ENCODE measurements at regions not wholly inside any gene's neighbourhood (a gene's known extent, or its start where the extent isn't known, plus 50 kb on each side); places are given as distances from the start of the nearest gene placed in this dataset.

DNA sequence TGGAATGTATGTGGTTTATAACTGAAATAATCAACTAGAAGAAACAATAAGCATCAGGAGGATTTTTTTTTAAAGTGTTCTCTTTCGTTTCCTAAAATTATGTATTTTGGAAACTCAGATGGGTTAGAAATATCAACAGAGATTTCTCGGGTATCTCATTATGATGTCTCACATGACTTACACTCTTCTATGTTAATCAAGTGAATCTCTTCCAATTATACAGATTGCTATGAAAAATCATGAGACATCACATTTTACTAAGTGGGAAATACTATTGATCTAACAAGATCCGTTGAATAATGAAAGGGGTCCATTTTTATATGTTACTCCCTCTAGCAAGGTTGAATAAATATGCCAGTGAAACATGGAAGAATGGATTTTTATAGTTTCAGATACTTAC is 54.7 kb upstream of the NRIP1 start:
- CTCF ChIA-PET: no interaction called here
- Mint-ChIP-seq H3K27me3 (ENCODE audit: unreplicated experiment) (no peaks in the 10 kb centered on the region), H3K27ac (ENCODE audit: unreplicated experiment) (no peak overlapping the region), H3K36me3 (ENCODE audit: insufficient read depth, unreplicated experiment) (no peaks in the 10 kb centered on the region), H3K4me1 (ENCODE audit: low read depth, unreplicated experiment) (peaks cover 20% of the 10 kb centered on the region), H3K4me3 (ENCODE audit: low read depth, unreplicated experiment) (no peak overlapping the region), H3K9me3 (ENCODE audit: low read depth, unreplicated experiment) (no peaks in the 10 kb centered on the region)
- intact Hi-C loops (cut with micrococcal nuclease; ENCODE audit: unreplicated experiment): no loop called here
- TF ChIP-seq, protein P1, sequence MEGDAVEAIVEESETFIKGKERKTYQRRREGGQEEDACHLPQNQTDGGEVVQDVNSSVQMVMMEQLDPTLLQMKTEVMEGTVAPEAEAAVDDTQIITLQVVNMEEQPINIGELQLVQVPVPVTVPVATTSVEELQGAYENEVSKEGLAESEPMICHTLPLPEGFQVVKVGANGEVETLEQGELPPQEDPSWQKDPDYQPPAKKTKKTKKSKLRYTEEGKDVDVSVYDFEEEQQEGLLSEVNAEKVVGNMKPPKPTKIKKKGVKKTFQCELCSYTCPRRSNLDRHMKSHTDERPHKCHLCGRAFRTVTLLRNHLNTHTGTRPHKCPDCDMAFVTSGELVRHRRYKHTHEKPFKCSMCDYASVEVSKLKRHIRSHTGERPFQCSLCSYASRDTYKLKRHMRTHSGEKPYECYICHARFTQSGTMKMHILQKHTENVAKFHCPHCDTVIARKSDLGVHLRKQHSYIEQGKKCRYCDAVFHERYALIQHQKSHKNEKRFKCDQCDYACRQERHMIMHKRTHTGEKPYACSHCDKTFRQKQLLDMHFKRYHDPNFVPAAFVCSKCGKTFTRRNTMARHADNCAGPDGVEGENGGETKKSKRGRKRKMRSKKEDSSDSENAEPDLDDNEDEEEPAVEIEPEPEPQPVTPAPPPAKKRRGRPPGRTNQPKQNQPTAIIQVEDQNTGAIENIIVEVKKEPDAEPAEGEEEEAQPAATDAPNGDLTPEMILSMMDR (IDR thresholded peaks at IDR 0.05; ENCODE audit: unreplicated experiment): no peak
- no peak for DNase-seq
- BruUV-seq (replicated peaks): no TSS peak

DNA sequence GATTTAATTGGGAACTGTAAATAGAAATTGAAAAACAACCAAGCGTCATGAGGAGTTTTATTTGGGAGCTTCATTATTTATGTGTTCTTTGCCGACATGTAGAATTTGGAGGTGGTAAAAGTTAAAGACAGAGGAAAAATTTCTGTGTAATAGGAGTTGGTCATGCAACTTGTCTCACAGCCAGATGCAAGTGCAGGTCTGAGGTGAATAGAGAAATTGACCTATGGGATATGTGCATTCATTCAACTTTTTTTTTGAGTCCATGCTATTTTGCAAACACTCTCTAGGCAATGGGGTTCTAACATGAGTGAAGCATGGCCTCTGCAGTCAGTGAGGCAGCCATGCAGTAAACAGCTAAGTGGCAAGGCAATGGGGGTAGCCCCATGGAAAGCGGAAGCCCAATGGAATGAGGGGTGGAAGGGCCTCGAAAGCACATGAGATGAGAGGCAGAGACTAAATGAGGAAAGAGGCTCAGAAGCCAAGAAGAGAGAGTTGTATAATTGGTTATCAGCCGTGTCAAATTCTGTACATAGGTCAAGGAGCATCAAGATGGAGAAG is 56.4 kb upstream of the NRIP1 start:
- Mint-ChIP-seq H3K27me3 (ENCODE audit: unreplicated experiment) (no peaks in the 10 kb centered on the region), H3K27ac (ENCODE audit: unreplicated experiment) (peak overlapping the region; percentile 43), H3K4me1 (ENCODE audit: low read depth, unreplicated experiment) (peaks cover 20% of the 10 kb centered on the region), H3K4me3 (ENCODE audit: low read depth, unreplicated experiment) (peak overlapping the region; percentile 23), H3K9me3 (ENCODE audit: low read depth, unreplicated experiment) (no peaks in the 10 kb centered on the region), H3K36me3 (ENCODE audit: insufficient read depth, unreplicated experiment) (no peaks in the 10 kb centered on the region)
- no peak for DNase-seq
- TF ChIP-seq, protein P1 (IDR thresholded peaks at IDR 0.05; ENCODE audit: unreplicated experiment): no peak
- intact Hi-C loops (cut with micrococcal nuclease; ENCODE audit: unreplicated experiment): no loop called here
- CTCF ChIA-PET: no interaction called here
- no TSS peak for BruUV-seq (replicated peaks)

DNA sequence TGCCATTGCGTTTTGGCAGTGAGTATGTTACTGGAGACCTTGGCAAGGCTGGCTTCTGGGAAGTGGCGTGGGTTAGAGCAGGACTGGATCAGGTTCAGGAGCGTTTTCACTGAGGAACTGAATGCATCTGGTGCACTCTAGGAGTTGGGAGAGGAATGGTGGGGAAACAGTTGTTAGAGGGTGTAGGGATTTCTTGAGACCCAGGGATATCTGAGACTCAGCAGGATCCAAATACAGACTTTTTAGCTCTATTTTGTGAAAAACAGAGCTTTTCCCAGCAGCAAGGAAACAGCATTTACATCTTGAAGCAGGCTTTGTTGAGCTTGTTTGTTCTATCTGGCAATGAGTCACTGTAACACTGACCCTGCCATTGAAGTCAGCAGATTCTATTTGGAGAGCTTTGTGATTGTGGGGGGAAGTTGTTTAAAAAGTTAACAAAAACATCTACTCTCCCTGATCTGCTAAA is 56.9 kb upstream of the NRIP1 start:
- no peaks in the 10 kb centered on the region for H3K27me3 Mint-ChIP-seq (ENCODE audit: unreplicated experiment)
- H3K4me3 Mint-ChIP-seq (ENCODE audit: low read depth, unreplicated experiment): peak overlapping the region; percentile 23
- BruUV-seq (replicated peaks): no TSS peak
- no peaks in the 10 kb centered on the region for H3K36me3 Mint-ChIP-seq (ENCODE audit: insufficient read depth, unreplicated experiment)
- TF ChIP-seq, protein P1 (IDR thresholded peaks at IDR 0.05; ENCODE audit: unreplicated experiment): no peak
- intact Hi-C loops (cut with micrococcal nuclease; ENCODE audit: unreplicated experiment): no loop called here
- no peak for DNase-seq
- peaks cover 20% of the 10 kb centered on the region for H3K4me1 Mint-ChIP-seq (ENCODE audit: low read depth, unreplicated experiment)
- H3K27ac Mint-ChIP-seq (ENCODE audit: unreplicated experiment): peak overlapping the region; percentile 43
- CTCF ChIA-PET: no interaction called here
- H3K9me3 Mint-ChIP-seq (ENCODE audit: low read depth, unreplicated experiment): no peaks in the 10 kb centered on the region

DNA sequence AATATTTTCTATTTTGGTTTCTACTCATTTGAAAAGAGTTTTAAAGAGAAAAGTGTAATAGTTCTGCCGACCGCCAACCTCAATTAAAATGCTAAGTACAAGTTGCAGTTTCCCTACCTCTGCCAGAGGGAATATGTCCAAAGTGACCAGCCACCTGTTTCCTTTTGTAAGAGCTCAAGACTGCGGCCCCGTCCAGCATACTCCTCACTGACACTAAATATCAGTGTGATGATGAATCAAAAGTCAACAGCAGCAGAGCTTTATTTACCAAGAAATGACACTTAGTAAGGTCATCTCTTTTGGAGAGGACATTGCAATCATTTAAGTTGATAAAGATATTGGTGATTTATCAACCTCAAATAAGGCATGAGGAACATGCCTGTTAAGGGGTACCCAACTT is 57.4 kb upstream of the NRIP1 start:
- Mint-ChIP-seq H3K27ac (ENCODE audit: unreplicated experiment) (peak overlapping the region; percentile 43), H3K4me3 (ENCODE audit: low read depth, unreplicated experiment) (peak overlapping the region; percentile 23), H3K36me3 (ENCODE audit: insufficient read depth, unreplicated experiment) (no peaks in the 10 kb centered on the region), H3K9me3 (ENCODE audit: low read depth, unreplicated experiment) (no peaks in the 10 kb centered on the region), H3K27me3 (ENCODE audit: unreplicated experiment) (no peaks in the 10 kb centered on the region), H3K4me1 (ENCODE audit: low read depth, unreplicated experiment) (peaks cover 20% of the 10 kb centered on the region)
- TF ChIP-seq, protein P1 (IDR thresholded peaks at IDR 0.05; ENCODE audit: unreplicated experiment): no peak
- BruUV-seq (replicated peaks): no TSS peak
- CTCF ChIA-PET: no interaction called here
- intact Hi-C loops (cut with micrococcal nuclease; ENCODE audit: unreplicated experiment): no loop called here
- no peak for DNase-seq

All from Calu3 (cell line).